Right ventricle myocardium inferior (tissue), 1 donor: ENCODE measurements at regions not wholly inside any gene's neighbourhood (a gene's known extent, or its start where the extent isn't known, plus 50 kb on each side); places are given as distances from the start of the nearest gene placed in this dataset.

Experiments used
- ATAC-seq: fragments of 200-7000 bp; cut with Tn5 transposase; one replicate; pipeline ENCODE4 v1.9.1; 2020; ENCODE audit warnings: mild to moderate bottlenecking, moderate library complexity
- DNase-seq: peaks from one replicate; pipeline ENCODE4 v3.0.0; 2021; ENCODE audit errors: missing footprints
- intact Hi-C: fragments of 100-400 bp; cut with DNase I; formaldehyde crosslinking; loops from one replicate; pipeline ENCODE4 v1.11.0; 2022
- donor health status: DM: no; HTN: yes; CAD: no; lungs with severe emphysema.

DNA sequence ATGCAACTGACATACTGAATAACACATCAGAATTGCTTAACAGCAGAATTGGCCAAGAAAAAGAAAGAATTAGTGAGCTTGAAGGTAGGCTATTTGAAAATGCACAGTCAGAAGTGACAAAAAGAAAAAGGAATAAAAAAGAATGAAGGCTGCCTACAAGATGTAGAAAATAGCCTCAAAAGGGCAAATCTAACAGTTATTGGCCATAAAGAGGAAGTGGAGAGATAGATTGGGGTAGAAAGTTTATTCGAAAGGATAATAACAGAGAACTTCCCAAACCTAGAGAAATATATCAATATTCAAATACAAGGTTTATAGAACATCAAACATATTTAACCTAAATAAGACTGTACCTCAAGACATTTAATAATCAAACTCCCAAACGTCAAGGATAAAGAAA is 67.5 kb downstream of the ATP6V1G3 start:
- DNase-seq (no peak), ATAC-seq (no peak)
- intact Hi-C loops, result no loop called here

DNA sequence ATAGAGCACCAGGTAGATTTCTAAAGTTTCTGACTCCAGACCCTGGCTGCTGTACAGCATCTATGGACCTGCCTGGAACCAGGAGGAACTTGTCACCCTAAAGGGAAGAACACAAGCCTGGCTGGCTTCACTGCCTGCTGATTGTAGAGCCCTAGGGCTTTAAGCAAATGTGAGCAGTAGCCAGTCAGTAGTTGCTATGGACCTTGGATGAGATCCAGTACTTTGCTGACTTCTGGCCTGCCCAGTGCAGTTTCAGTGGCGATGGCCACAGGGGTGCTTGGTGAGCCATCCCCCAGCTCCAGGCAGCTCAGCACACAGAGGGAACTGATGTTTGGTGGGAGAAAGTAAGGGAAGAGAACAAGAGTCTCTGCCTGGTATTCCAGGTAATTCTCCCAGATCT is 68.4 kb downstream of the ATP6V1G3 start:
- DNase-seq (no peak), ATAC-seq (no peak)
- intact Hi-C loops, result no loop called here

DNA sequence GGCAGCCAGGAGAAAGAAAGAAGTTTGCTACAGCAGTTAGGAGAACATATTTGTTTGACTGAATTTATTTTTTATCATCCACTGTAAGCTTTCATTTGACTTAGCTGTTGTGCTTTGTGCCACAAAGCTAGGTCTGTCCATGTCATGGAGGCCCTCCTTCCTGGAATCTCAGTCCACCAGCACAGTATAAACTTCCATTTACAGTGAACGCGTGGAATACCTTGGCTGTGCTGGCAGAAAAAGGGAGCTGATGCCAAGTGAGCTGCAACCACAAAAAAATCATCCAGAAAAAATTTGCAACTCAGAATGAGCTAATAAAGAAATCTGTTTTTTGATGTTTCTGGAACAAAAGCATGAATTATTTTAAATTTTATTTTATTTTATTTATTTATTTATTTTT is 72.6 kb downstream of the ATP6V1G3 start:
- intact Hi-C loops, result loop anchor here (10.0 kb wide), 3 partner anchors 103 to 563 kb away; partner anchors contain the start of gene C1orf53
- ATAC-seq (no peak), DNase-seq (no peak)

DNA sequence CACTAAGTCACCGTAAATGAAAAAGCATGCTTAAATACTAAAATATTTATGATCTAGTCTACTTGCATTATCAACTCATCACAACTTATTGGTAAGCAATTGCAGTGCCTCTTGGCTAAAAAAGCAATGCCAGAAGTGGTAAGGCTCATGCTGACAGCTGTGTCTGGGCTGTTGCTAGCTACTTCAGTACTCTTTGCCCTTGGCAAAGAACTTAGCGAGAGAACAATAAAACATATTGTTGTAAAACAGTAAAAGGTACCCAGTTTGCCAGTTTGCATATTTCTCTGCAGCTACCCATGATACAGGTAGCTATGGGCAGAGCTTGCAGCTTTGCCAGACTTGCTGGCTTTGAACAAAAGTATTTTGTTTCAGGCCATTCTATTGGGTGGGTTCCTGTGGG is 73.1 kb downstream of the ATP6V1G3 start:
- ATAC-seq, result no peak
- DNase-seq, result no peak
- intact Hi-C loops, result loop anchor here (10.0 kb wide), 3 partner anchors 103 to 563 kb away; partner anchors contain the start of gene C1orf53

DNA sequence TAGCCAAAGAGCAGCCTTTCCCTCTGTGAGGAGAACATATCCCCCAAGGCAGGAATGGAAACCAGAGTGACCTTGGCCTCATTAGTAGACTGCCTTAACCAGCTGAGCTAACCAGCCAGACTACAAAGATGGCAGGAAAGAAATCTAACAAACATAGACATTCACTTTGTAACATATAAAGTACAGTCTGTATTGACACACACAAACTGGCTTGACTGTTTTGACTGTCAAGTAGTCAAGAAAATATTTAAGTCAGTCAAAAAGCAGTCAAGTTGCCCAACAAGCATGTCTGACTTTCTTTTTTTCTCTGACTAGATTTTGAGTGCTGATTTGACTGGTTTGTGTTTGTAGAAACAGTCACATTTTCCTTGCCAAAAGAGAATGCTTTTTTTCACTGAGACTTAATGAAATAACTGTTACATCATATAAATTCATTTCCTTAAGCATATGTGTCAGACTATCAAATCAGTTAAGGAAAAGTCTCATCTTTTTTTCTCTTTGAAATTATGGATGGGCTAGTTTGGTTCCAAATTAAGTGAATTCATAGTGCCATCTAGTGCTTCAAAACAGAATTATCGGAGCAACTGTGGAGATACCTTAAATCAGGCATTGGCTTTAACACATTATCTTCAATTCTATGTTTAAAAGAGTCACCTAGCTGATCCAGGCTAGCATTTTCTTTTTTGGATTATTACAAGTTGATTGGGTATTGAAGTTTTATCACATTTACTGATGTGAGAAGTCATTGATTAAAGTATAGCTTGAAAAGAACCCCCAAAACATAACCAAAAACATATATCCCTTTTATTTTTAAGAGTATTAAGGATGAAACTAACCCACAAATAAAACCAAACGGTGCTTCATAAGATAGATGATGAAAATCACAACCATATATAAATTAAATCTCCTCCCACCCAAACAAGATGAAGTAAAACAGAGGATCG is 75.0 kb downstream of the ATP6V1G3 start:
- ATAC-seq (no peak), DNase-seq (no peak)
- intact Hi-C loops, result loop anchor here (2.0 to 10.0 kb wide), 4 partner anchors 101 to 561 kb away; partner anchors contain the start of gene C1orf53

DNA sequence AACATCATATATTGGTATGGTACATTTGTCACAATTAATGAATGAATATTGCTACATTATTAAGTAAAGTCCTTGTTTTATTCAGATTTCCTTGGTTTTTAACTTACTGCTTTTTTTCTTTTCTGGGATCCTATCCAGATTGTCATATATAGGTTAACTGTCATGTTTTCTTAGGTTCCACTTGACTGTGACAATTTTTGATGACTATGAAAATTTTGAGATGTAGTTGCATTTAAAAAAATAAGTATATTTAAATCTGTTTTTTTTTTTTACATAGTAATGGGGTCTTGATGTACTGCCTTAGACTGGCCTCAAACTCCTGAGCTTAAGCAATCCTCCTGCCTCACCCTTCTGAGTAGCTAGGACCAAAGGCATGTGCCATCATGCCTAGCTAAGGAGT is 76.8 kb downstream of the ATP6V1G3 start:
- DNase-seq, result no peak
- ATAC-seq, result no peak
- intact Hi-C loops, result loop anchor here (2.0 to 10.0 kb wide), 4 partner anchors 99 to 559 kb away; partner anchors contain the start of gene C1orf53

DNA sequence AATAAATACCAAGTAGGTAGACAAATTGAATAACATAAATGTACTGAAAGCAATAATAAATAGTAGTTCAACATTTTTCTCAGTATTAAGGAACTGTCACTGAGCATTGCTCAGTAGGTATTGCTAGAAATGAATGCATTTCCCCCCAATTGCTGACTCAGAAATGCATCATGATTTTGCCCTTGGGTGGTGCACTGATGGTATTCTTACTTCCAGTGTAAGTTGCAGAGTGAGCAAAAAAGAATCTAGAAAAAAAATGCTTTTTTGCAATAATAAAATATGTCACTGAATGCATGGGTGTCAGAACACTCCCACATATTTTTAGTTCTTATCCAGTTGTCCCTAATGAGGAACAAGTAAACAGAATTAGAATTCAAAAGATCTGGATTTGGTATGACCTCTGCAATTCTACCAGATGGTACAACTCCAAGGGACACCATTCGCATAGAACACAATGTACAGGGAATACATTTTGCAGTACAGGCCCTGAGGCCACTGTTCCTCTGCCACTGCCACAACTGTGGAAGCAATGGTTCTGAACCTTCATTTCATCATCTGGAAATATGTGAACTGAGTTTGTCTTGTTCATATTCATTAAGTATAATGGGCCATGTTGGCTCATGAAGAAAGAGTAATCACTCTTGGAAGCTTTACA is 78.0 kb downstream of the ATP6V1G3 start:
- DNase-seq, result no peak
- intact Hi-C loops, result loop anchor here (10.0 kb wide), 3 partner anchors 98 to 558 kb away; partner anchors contain the start of gene C1orf53
- no peak for ATAC-seq

DNA sequence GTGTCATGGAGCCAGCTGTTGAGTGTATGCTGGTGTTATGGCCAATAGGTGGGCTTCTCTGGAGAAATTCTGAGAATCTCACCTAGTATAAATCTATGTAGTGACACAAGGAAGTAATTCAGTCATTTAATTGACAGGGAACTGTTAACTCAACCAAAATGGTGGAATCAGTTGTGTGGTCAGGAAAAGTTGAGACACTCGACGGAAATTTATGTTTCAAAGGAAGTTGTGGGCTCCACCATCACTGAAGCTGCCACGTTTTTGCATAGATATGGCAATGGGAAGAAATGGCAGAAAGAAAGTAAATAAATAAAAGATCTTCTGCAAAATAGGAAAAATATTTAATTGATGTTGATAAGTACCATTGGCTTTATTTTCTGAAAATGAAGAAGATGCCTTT is 84.5 kb downstream of the ATP6V1G3 start:
- intact Hi-C loops, result no loop called here
- no peak for ATAC-seq
- DNase-seq, result no peak

DNA sequence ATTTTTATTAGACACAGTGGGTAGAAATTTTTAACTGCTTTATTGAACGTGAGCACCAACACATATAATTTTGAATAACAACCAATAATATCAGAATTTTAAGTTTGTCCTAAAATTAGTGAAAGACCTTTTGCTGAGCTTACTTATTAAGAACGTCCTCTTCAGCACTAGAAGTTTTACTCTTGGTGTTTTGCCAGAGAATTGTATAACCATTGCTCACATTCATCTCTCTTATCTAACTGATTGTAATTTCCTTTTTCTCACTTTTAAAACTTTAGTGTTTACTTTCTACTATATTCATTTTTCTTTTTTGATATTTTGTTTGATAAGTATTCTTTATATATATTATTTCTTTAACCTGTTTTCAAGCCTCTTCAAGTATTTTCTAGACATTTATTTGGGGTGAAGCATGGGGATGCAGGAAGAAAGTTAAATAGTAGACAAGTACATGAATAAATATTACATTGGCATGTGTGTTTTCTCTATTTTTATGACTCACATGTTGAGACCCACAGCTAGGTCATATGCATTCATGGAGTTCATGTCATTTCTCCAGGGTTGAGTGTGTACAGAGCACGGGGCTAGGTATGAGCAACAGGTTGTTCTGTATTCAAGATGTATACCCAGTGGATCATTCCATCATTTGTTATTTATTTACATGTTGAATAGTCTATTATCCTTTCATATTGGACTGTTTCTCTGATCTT is 90.6 kb downstream of the ATP6V1G3 start:
- no peak for ATAC-seq
- intact Hi-C loops, result no loop called here
- no peak for DNase-seq

DNA sequence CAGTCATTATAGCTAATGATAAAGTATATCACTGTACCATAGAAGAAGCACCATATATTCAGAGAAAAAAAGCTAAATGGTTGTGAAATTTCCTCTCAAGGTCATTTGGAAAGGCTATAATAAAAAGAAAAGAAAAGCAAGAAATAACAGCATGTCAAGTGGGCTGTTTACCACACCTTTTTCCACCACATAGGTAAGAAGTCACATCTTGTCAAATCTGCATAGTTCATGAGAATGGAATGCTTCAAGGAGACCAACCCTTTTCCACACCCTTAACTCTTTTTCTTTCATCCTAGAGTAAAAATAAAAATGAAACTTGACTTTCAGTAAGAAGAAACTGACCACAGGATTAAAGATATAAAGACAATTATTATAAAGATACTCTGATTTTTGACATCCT is 91.2 kb downstream of the ATP6V1G3 start:
- DNase-seq, result no peak
- intact Hi-C loops, result no loop called here
- no peak for ATAC-seq

DNA sequence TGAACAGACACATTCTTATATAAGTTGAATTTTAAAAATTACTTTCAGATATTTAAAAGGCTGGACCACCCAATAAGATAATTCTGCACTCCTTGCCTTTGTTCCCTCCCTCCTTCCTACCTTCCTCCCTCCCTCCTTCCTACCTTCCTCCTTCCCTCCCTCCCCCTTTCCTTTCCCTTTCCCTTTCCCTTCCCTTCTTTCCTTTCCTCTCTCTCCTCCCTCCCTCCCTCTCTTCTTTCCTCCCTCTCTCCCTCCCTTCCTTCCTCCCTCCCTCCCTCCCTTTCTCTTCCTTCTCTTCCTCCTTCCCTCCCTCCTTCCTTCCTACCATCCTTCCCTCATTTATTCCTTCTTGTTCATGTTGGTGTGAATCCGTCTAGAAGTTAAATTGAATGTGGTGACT is 93.0 kb downstream of the ATP6V1G3 start:
- intact Hi-C loops, result no loop called here
- DNase-seq, result no peak
- ATAC-seq, result no peak

DNA sequence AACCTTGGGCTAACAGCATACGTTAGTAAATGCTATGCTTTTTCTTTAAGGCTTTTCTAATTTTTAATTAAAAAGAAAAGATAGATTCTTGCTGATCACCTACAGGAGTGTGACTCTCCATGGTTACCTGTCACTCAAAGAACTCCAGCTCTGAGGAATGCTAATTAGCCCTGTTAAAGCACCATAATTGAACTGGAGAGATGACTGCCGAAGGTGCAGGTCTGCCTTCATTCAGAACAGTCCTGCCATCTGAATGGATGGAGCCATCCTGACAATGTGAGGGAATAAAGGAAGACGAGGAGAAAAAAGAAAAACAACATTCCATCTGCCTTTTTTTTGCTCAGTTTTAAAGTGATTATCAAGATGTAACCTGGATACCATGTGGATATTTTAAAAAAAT is 94.6 kb downstream of the ATP6V1G3 start:
- ATAC-seq (no peak), DNase-seq (no peak)
- intact Hi-C loops, result no loop called here

DNA sequence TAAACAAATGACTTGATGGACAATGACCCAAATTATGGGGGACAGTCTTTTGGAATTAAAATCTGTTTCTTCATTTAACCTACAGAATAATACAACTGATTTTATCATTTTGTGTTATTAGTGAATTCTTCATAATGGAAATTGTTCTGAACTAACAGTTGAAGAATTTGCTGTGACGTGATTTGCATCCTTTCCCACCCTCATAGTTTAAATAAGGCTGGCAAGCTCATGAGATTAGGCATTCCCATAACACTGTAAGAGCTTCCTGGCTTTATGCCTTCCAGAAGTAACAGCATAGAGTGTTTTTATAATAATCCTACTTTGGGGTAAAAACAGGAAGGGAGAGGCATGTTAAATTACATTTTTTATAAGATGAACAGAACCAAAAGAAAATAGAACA is 95.7 kb downstream of the ATP6V1G3 start:
- ATAC-seq, result no peak
- no peak for DNase-seq
- intact Hi-C loops, result no loop called here

DNA sequence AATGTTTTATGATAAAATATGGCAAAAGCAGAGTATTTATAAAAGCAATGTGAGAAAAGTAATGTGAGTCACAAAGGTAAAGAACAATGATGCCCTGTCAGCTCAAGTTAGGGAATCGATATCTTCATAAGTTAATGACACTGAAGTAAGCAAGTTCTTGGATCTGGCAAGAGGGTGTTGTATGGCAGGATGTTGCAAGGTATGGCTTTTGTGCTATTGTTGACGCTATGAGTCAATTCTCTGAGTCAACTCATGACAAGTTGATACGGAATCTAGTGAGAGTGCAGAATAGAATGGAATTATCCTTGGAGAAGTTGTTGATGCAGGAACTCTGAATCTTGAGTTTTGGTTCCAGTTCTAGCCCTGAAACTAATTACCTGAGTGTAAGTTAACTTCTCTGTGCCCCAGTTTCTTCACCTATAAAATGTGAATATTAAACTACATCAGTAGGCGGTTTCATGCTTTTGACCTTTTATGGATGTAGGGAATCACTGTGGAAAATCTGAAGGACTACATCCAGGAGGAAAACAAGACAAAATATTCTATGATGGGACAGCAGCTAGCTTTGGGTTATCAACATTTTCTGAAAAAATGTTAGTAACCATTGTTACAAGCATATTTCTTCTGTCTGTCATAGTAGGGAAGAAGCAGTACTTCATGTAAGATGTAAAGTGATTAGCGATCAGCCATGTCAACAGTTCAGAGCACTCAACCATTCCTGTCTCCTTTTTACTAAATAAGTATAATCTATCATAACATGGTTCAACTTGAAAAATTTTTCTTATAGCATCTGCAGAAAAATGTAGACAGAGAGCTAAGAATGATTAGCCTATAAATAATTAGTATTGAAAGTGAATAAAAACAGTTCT is 96.9 kb downstream of the ATP6V1G3 start:
- no peak for ATAC-seq
- intact Hi-C loops, result no loop called here
- no peak for DNase-seq

DNA sequence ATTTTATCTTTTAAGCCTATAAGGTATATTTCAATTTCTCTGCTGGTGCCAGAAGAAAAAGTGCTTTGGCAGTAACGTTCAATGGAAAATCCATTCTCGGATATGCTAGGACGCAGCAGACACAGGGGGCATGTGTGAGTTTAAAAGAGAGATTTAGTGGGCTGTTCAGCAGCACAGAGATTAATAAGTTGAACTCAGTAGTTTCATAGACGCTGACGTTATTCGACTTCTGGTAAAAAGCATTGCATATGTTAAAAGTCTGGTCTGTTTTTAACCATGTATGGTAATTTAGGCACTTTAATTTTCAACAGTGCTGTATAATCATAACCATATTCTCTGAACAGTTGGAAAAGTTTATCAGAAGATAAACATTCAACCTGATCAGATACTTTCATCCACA is 99.6 kb downstream of the ATP6V1G3 start:
- intact Hi-C loops, result no loop called here
- ATAC-seq (no peak), DNase-seq (no peak)

DNA sequence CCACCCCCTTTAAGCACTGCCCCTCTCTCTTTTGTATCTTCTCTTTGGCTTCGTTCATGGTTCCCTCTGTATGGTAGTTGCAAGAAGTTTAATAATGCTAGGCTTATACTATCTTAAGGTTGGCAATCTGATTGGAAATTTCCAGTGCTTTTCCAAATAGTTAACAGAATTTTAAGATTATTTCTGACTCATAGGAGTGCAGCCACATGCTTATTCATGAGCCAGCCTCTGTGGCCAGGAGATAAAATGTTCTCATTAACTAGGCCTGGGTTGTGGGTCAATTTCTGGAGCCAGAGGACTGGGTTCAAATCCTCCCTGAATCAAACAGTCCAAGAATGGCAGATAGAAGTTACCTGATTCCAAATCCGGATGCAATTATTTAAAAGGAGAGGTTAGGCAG is 103.1 kb downstream of the ATP6V1G3 start:
- intact Hi-C loops, result no loop called here
- DNase-seq, result no peak
- ATAC-seq, result no peak

DNA sequence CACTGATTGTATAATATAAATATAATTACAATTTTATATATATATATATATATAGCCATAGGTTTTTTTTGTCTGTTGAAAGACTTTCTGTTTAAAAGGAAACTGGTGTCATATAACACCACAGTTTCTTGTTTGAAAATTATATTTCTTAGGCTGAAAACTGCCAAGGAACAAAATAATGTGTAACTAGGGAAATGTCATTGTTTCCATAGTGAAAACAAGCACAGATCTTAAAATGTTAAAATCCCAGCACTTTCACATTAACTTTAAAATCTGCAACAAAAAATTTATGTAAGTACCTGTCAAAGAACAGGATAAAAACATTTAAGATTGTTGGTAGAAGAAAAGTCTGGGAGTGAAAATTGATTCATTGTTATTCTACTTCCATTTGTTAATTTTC is 104.2 kb downstream of the ATP6V1G3 start:
- ATAC-seq (no peak), DNase-seq (no peak)
- intact Hi-C loops, result no loop called here

DNA sequence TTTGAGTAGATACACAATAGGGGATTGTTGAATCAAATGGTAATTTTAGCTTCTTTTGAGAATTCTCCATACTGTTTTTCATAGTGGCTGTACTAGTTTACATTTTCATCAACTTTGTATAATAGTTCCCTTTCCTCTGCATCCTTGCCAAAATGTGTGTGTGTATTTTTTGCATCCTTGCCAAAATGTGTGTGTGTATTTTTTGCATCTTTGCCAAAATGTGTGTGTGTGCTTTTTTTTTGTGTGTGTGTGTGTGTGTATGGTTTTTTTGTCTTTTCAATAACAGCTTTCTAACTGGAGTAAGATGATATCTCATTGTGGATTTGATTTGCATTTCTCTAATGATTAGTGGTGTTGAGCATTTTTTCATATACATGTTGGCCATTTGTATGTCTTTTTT is 105.4 kb downstream of the ATP6V1G3 start:
- DNase-seq, result no peak
- intact Hi-C loops, result no loop called here
- ATAC-seq, result no peak

DNA sequence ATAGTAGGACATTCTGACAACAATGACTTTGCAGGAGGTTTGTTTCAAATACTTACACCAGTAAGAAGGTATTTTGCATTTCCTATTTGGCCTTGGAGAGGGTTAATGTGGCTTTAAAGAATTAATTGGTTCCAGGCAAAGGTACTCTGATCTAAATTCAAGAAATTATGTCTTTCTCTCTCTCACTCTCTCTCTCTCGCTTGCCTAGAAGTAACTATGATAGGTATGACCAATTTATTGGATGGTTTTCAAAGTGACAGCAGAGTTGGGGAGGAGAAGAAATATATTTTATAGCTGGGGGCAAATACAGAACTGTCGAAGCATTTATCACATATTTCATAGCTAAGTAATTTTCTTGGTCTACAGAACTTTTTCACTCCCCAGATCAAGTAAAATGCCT is 116.0 kb downstream of the ATP6V1G3 start:
- ATAC-seq (no peak), DNase-seq (no peak)
- intact Hi-C loops, result no loop called here
